HepG2 (cell line): ENCODE measurements at regions not wholly inside any gene's neighbourhood (a gene's known extent, or its start where the extent isn't known, plus 50 kb on each side); places are given as distances from the start of the nearest gene placed in this dataset.

Source experiments
- ATAC-seq: fragments of 200-7000 bp; cut with Tn5 transposase; 3 replicates; pipeline ENCODE4 v1.9.1; 2020; ENCODE audit warnings: mild to moderate bottlenecking, moderate library complexity
- BruUV-seq: library from RNA; stranded (reverse); fragments of 400-500 nt; replicated peaks from 2 replicates; lab custom pipeline; 2021; lab: Mats Ljungman, UMichigan
- CTCF ChIA-PET: fragments of 300-600 bp; formaldehyde crosslinking; extraction: SDS; loops from one replicate; lab custom pipeline; 2021; ENCODE audit warnings: low total read pairs, inconsistent platforms, low intra/inter-chr PET ratio; lab: Yijun Ruan, JAX
- POLR2A ChIA-PET: fragments of 350-600 bp; sonication (Branson Sonifier 250); formaldehyde crosslinking; loops from one replicate; lab custom pipeline; 2020; ENCODE audit warnings: antibody characterized with exemption, inconsistent platforms; lab: Yijun Ruan, JAX
- DNase-seq: peaks from one replicate; pipeline ENCODE4 v3.0.0-alpha.2; 2015; ENCODE audit warnings: low spot score
- FAIRE-seq: peaks from 3 replicates; lab custom pipeline; 2011; peaks lifted over from hg19 to GRCh38; lab: Jason Lieb, UNC
- H2AFZ ChIP-seq: one replicate; pipeline ENCODE4 v1.6.1; 2011; ENCODE audit warnings: low read length, inconsistent platforms
- H3K27ac ChIP-seq: fragments of 300-600 bp; 3 replicates; pipeline ENCODE4 v1.8.0; 2011; ENCODE audit warnings: mixed run types, mild to moderate bottlenecking, mixed read lengths, low read length, inconsistent platforms; ENCODE audit not compliant: insufficient read depth; ENCODE audit errors: extremely low read length
- H3K27me3 ChIP-seq, 2 experiments: fragments of 200-600 bp in 1 of 2; 2 replicates in 1 of 2; 3 replicates in 1 of 2; pipeline versions ENCODE4 v1.6.0 to v1.8.0; 2011; ENCODE audit warnings: low read length in 2 of 2, mild to moderate bottlenecking in 2 of 2, moderate library complexity in 2 of 2, inconsistent platforms in 1 of 2; ENCODE audit not compliant: insufficient read depth in 2 of 2, control insufficient read depth in 1 of 2
- H3K36me3 ChIP-seq, 2 experiments: fragments of 200-600 bp in 1 of 2; replicated peaks in 1 of 2; 2 replicates in 1 of 2; 3 replicates in 1 of 2; pipeline versions ENCODE4 v1.5.1 to v1.8.0; 2011; ENCODE audit warnings: low read length in 2 of 2, inconsistent platforms in 1 of 2; ENCODE audit not compliant: insufficient read depth in 2 of 2, control insufficient read depth in 1 of 2
- H3K4me1 ChIP-seq: 2 replicates; pipeline ENCODE4 v1.5.1; 2012; ENCODE audit warnings: low read length, inconsistent platforms; ENCODE audit not compliant: insufficient read depth
- H3K4me2 ChIP-seq: 2 replicates; pipeline ENCODE4 v1.6.0; 2011; ENCODE audit warnings: low read depth, low read length, inconsistent platforms
- H3K4me3 ChIP-seq, 3 experiments: fragments of 200-600 bp in 1 of 3; sonication (generic), shearing (Covaris generic) in 1 of 3; replicated peaks in 1 of 3; 2 replicates each; pipeline ENCODE4 v1.5.1; 2011 to 2016; ENCODE audit warnings: low read length in 3 of 3, inconsistent platforms in 2 of 3, low read depth in 2 of 3, mild to moderate bottlenecking in 2 of 3, control low read depth in 1 of 3, mixed read lengths in 1 of 3; ENCODE audit not compliant: insufficient read depth in 1 of 3
- H3K79me2 ChIP-seq: one replicate; pipeline ENCODE4 v1.6.1; 2011; ENCODE audit warnings: low read length, inconsistent platforms; ENCODE audit not compliant: insufficient read depth
- H3K9ac ChIP-seq: 2 replicates; pipeline ENCODE4 v1.6.0; 2011; ENCODE audit warnings: mild to moderate bottlenecking, low read depth, low read length, inconsistent platforms; ENCODE audit not compliant: insufficient read depth
- H3K9me3 ChIP-seq: 2 replicates; pipeline ENCODE4 v1.5.1; 2012; ENCODE audit warnings: mild to moderate bottlenecking, low read length
- H4K20me1 ChIP-seq: 2 replicates; pipeline ENCODE4 v1.6.0; 2011; ENCODE audit warnings: inconsistent platforms, mild to moderate bottlenecking, low read length, moderate library complexity; ENCODE audit not compliant: insufficient read depth
- ATM ChIP-seq: fragments of 450-650 bp; IDR thresholded peaks from 2 replicates; pipeline ENCODE4 v1.7.1; 2017; ENCODE audit warnings: mild to moderate bottlenecking, borderline replicate concordance
- BORCS8-MEF2B ChIP-seq: sonication (generic); formaldehyde crosslinking; IDR thresholded peaks from 2 replicates; pipeline ENCODE4 v1.8.0; 2022; ENCODE audit warnings: mild to moderate bottlenecking, missing genetic modification reagents
- ESRRA ChIP-seq: sonication (generic); formaldehyde crosslinking; IDR thresholded peaks from 2 replicates; pipeline ENCODE4 v1.5.1; 2020; ENCODE audit warnings: mild to moderate bottlenecking, low read depth, missing genetic modification reagents
- GATA4 ChIP-seq: sonication (generic); IDR thresholded peaks from 2 replicates; pipeline ENCODE4 v1.6.1; 2016; ENCODE audit warnings: antibody characterized with exemption, low read depth, borderline replicate concordance
- IKZF4 ChIP-seq: sonication (generic); formaldehyde crosslinking; IDR thresholded peaks from 2 replicates; pipeline ENCODE4 v1.5.1; 2020; ENCODE audit warnings: borderline replicate concordance, mild to moderate bottlenecking, low read depth, missing genetic modification reagents; ENCODE audit errors: not compliant biosample characterization
- MXD4 ChIP-seq: IDR thresholded peaks from 2 replicates; pipeline ENCODE4 v1.6.1; 2016; ENCODE audit warnings: mild to moderate bottlenecking, missing biosample characterization, missing genetic modification reagents
- PHF5A ChIP-seq: IDR thresholded peaks from one replicate; pipeline ENCODE4 v1.6.1; 2018; ENCODE audit warnings: low read depth, missing genetic modification reagents; ENCODE audit not compliant: unreplicated experiment
- SETDB1 ChIP-seq: sonication (generic); formaldehyde crosslinking; IDR thresholded peaks from 2 replicates; pipeline ENCODE4 v1.5.1; 2020; ENCODE audit warnings: missing genetic modification reagents, mild to moderate bottlenecking, borderline replicate concordance
- ZNF333 ChIP-seq: sonication (generic); formaldehyde crosslinking; IDR thresholded peaks from 2 replicates; pipeline ENCODE4 v1.4.0; 2020; ENCODE audit warnings: mild to moderate bottlenecking, missing genetic modification reagents, borderline replicate concordance
- ZNF605 ChIP-seq: sonication (generic); formaldehyde crosslinking; IDR thresholded peaks from 2 replicates; pipeline ENCODE4 v1.8.0; 2022; ENCODE audit warnings: mild to moderate bottlenecking, missing genetic modification reagents
- ZSCAN25 ChIP-seq: sonication (generic); formaldehyde crosslinking; IDR thresholded peaks from 2 replicates; pipeline ENCODE4 v1.8.0; 2022; ENCODE audit warnings: mild to moderate bottlenecking, missing genetic modification reagents
- ZSCAN31 ChIP-seq: sonication (generic); formaldehyde crosslinking; IDR thresholded peaks from 2 replicates; pipeline ENCODE4 v1.5.0; 2020; ENCODE audit warnings: low read depth, mild to moderate bottlenecking, missing genetic modification reagents
- WGBS: methylation state at CpG from one replicate; pipeline ENCODE4 v1.1.6; 2017; ENCODE audit warnings: low lambda C conversion rate; 5-methylcytosine and 5-hydroxymethylcytosine counted together
- in situ Hi-C: cut with HindIII; loops from 2 replicates; pipeline ENCODE4 v1.10.0; 2017; ENCODE audit warnings: low pct_unique_long_range_greater_than_20kb; ENCODE audit not compliant: extremely low pct_ligation_motif_present
- intact Hi-C: fragments of 100-400 bp; cut with micrococcal nuclease; formaldehyde crosslinking; loops from one replicate; pipeline ENCODE4 v1.10.0; 2022; ENCODE audit not compliant: unreplicated experiment
- TF ChIP-seq, protein P1 (sequence below): sonication (generic); formaldehyde crosslinking; IDR thresholded peaks from 2 replicates; pipeline ENCODE4 v1.4.0; 2020; ENCODE audit warnings: missing genetic modification reagents
- TF ChIP-seq, protein P2 (sequence below), 2 experiments: IDR thresholded peaks; 2 replicates each; pipeline ENCODE4 v1.6.1; 2011 to 2012; ENCODE audit warnings: low read length in 2 of 2, borderline replicate concordance in 1 of 2, low read depth in 1 of 2, mild to moderate bottlenecking in 1 of 2, moderate library complexity in 1 of 2
- TF ChIP-seq, protein P3 (sequence below): sonication (generic); formaldehyde crosslinking; IDR thresholded peaks from 2 replicates; pipeline ENCODE4 v1.4.0; 2020; ENCODE audit warnings: missing genetic modification reagents, mild to moderate bottlenecking, borderline replicate concordance

DNA sequence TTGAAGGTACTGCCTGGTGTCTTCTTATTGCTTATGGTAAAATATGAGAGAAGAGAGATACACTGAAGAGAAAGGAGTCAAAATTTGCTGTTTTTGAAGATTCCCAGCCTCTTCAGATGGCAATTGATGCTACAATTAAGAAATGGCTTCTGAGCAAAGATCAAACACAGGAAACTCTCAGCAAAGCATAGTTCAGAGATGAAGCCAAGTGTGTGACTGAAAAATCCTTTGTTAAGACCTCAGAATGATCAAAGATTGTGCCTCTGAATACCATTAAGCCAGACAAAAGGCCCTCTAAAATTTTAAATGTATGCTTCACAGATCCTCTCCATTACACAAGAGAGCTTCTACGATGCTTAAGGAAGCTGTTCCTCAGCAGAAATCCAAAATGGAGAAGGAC, 216.3 kb downstream of the UXS1 start:
- POLR2A ChIA-PET: no interaction called here
- no peak for TF ChIP-seq BORCS8-MEF2B (CRISPR knock-in tag)
- no peak for TF ChIP-seq ZNF605
- TF ChIP-seq SETDB1 (CRISPR knock-in tag): no peak
- TF ChIP-seq PHF5A (CRISPR knock-in tag): no peak
- TF ChIP-seq ESRRA (CRISPR knock-in tag): no peak
- no peak for TF ChIP-seq IKZF4 (CRISPR knock-in tag)
- TF ChIP-seq, protein P1, sequence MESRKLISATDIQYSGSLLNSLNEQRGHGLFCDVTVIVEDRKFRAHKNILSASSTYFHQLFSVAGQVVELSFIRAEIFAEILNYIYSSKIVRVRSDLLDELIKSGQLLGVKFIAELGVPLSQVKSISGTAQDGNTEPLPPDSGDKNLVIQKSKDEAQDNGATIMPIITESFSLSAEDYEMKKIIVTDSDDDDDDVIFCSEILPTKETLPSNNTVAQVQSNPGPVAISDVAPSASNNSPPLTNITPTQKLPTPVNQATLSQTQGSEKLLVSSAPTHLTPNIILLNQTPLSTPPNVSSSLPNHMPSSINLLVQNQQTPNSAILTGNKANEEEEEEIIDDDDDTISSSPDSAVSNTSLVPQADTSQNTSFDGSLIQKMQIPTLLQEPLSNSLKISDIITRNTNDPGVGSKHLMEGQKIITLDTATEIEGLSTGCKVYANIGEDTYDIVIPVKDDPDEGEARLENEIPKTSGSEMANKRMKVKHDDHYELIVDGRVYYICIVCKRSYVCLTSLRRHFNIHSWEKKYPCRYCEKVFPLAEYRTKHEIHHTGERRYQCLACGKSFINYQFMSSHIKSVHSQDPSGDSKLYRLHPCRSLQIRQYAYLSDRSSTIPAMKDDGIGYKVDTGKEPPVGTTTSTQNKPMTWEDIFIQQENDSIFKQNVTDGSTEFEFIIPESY (CRISPR knock-in tag): no peak
- no peak for TF ChIP-seq ZSCAN31 (CRISPR knock-in tag)
- no peak for TF ChIP-seq GATA4
- TF ChIP-seq ZNF333 (CRISPR knock-in tag): no peak
- TF ChIP-seq ZSCAN25 (CRISPR knock-in tag): no peak
- TF ChIP-seq, protein P2, sequence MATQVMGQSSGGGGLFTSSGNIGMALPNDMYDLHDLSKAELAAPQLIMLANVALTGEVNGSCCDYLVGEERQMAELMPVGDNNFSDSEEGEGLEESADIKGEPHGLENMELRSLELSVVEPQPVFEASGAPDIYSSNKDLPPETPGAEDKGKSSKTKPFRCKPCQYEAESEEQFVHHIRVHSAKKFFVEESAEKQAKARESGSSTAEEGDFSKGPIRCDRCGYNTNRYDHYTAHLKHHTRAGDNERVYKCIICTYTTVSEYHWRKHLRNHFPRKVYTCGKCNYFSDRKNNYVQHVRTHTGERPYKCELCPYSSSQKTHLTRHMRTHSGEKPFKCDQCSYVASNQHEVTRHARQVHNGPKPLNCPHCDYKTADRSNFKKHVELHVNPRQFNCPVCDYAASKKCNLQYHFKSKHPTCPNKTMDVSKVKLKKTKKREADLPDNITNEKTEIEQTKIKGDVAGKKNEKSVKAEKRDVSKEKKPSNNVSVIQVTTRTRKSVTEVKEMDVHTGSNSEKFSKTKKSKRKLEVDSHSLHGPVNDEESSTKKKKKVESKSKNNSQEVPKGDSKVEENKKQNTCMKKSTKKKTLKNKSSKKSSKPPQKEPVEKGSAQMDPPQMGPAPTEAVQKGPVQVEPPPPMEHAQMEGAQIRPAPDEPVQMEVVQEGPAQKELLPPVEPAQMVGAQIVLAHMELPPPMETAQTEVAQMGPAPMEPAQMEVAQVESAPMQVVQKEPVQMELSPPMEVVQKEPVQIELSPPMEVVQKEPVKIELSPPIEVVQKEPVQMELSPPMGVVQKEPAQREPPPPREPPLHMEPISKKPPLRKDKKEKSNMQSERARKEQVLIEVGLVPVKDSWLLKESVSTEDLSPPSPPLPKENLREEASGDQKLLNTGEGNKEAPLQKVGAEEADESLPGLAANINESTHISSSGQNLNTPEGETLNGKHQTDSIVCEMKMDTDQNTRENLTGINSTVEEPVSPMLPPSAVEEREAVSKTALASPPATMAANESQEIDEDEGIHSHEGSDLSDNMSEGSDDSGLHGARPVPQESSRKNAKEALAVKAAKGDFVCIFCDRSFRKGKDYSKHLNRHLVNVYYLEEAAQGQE (IDR thresholded peaks at IDR 0.05; ENCODE audit: borderline replicate concordance in 1 of 2, low read depth in 1 of 2, low read length in 2 of 2): no peak
- no peak for TF ChIP-seq MXD4
- TF ChIP-seq, protein P3, sequence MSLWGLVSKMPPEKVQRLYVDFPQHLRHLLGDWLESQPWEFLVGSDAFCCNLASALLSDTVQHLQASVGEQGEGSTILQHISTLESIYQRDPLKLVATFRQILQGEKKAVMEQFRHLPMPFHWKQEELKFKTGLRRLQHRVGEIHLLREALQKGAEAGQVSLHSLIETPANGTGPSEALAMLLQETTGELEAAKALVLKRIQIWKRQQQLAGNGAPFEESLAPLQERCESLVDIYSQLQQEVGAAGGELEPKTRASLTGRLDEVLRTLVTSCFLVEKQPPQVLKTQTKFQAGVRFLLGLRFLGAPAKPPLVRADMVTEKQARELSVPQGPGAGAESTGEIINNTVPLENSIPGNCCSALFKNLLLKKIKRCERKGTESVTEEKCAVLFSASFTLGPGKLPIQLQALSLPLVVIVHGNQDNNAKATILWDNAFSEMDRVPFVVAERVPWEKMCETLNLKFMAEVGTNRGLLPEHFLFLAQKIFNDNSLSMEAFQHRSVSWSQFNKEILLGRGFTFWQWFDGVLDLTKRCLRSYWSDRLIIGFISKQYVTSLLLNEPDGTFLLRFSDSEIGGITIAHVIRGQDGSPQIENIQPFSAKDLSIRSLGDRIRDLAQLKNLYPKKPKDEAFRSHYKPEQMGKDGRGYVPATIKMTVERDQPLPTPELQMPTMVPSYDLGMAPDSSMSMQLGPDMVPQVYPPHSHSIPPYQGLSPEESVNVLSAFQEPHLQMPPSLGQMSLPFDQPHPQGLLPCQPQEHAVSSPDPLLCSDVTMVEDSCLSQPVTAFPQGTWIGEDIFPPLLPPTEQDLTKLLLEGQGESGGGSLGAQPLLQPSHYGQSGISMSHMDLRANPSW (CRISPR knock-in tag): no peak
- no peak for TF ChIP-seq ATM

More for the DNA sequence above, 216.3 kb downstream of the UXS1 start:
- no peaks in the 10 kb centered on the region for H3K9me3 ChIP-seq
- H2AFZ ChIP-seq: no peak overlapping the region
- FAIRE-seq (peak; percentile 56), ATAC-seq (no peak), DNase-seq (no peak)
- no peak overlapping the region for H3K9ac ChIP-seq
- WGBS: 0% methylated on average over 1 of the region's 1 CpG
- H3K36me3 ChIP-seq: no peaks in the 10 kb centered on the region
- no peak overlapping the region for H3K27ac ChIP-seq
- H3K27me3 ChIP-seq: peaks cover 2 to 38% of the 10 kb centered on the region in 2 experiments; a peak in 4 of 5 replicates
- no TSS peak for BruUV-seq
- no peaks in the 10 kb centered on the region for H3K79me2 ChIP-seq
- no peaks in the 10 kb centered on the region for H4K20me1 ChIP-seq
- no peaks in the 10 kb centered on the region for H3K4me1 ChIP-seq
- no peak overlapping the region for H3K4me2 ChIP-seq
- intact Hi-C loops (no loop called here), in situ Hi-C loops (no loop called here)
- CTCF ChIA-PET: no interaction called here
- no peak overlapping the region for H3K4me3 ChIP-seq
